GM18517 (cell line): ENCODE measurements at regions not wholly inside any gene's neighbourhood (a gene's known extent, or its start where the extent isn't known, plus 50 kb on each side); places are given as distances from the start of the nearest gene placed in this dataset.
A peak's percentile ranks its signal among the peaks of the same experiment; 100 is the strongest.

ENCODE experiments used
- ATAC-seq: cut with Tn5 transposase; IDR thresholded peaks from one replicate; pipeline ENCODE4 v1.9.1; 2021; ENCODE audit warnings: mild to moderate bottlenecking, moderate library complexity; ENCODE audit not compliant: unreplicated experiment

GRCh38 chr15:93496888-93497287 is 407.9 kb upstream of the RGMA start:
- no peak for ATAC-seq

DNA sequence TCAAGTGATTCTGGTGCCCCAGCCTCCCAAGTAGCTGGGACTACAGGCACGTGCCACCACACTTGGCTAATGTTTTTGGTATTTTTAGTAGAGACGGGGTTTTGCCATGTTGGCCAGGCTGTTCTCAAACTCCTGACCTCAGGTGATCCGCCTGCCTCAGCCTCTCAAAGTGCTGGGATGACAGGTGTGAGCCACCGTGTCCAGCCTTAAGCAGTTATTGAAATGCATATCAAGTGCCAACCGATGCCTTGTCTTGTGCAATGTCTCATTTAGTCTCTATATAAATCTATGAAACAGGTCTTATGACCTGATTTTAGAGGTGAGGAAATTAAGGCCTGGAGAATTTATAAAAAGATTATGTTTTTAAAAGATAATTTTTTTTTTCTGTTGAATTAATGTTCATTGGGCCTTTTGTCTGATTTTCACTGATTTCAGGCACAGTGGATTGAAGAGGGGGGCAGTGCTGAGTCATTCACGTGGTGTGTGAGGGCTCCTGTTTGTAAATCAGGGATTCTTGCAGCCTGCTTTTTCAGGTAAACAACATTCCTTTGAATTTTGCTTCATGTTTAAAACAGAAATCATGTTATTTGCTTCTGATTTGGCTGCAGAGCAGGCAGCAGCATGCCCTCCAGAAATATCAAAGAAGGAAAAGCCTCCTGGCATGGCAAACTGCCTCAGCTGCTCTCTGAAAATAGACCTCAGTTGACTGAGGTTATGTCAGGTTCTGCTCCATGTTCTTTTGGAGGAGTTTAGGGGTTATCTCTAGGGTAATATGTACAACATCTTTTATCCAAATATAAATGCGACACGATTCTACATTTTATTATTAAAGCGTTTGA is 407.0 kb upstream of the RGMA start:
- ATAC-seq, result no peak

DNA sequence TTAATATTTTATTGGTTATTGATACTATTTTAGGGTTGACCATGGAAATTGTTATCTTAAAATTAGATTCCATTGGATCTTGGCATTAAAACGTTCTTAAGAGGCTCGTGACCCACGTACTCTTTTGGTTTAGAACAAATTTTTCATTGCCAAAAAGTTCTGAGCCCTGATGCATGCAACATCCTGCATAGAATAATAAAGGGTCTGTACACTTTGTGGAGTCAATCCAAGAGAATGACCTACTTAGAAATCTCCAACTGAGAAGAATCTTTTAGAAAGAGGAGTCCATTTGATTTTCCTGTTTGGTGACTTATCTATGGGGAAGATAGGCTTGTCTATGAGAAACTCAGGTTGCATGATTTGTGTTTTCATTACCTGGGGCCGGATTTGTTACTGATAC is 404.2 kb upstream of the RGMA start:
- ATAC-seq, result no peak

- ATAC-seq, result no peak
Observed at GRCh38 chr15:93491291-93491690, 402.3 kb upstream of the RGMA start.

- ATAC-seq, result no peak
Observed at GRCh38 chr15:93488296-93488713, 399.3 kb upstream of the RGMA start.

DNA sequence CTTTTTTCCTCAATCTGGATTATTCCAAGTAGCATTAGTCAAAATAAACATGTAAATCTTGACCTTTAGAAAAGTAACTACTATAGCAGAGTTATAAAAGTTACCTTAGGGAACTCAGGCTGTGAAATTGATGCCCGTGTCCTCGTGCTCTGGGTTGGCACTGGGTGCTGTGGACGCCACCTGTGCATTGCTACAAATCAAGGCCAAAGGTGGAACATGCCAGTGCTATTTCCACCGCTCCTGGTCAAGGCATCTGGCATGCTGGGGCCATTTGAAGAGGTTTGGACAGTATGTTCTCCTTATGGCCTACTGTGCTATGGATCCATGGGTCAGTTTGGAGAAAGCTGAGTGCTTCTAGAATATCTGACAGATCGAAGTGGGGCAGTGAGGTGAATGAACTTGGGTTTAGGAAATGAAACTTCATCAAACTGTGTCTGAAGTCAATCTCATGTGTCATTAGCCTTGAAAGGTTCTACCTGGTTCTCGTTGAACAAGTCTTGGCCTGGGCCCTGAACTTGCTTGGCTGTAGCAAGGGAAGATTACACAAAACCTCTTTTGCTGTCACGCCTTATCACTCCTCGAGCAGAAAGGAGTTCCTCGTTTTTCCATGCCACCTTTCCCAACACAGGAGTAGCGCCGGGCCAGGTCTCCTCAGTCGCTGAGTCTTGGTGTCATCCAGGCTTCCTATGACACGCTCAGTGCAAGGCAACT is 397.6 kb upstream of the RGMA start:
- no peak for ATAC-seq

- no peak for ATAC-seq
Observed at GRCh38 chr15:93485438-93486327, 396.7 kb upstream of the RGMA start.

- ATAC-seq, result no peak
Observed at GRCh38 chr15:93483923-93484322, 394.9 kb upstream of the RGMA start.

DNA sequence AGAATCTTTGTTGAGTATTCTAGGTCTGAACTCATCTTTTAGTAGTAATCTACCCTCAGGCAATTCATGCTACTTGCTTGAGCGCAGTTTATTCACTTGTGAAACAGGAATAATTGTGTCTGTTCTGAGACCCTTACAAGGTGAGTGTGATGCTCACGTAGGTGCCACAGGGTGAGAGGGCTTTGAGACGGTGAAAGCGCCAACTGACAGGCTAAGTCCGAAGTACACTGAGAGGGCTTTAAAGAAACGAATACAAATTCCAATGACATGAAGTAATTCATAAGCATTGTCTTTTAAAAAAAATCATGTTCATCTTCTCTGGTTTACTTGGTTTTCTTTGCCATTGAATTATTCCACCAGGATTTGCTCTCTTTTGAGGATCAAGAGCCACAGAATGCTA is 393.7 kb upstream of the RGMA start:
- ATAC-seq, result no peak

DNA sequence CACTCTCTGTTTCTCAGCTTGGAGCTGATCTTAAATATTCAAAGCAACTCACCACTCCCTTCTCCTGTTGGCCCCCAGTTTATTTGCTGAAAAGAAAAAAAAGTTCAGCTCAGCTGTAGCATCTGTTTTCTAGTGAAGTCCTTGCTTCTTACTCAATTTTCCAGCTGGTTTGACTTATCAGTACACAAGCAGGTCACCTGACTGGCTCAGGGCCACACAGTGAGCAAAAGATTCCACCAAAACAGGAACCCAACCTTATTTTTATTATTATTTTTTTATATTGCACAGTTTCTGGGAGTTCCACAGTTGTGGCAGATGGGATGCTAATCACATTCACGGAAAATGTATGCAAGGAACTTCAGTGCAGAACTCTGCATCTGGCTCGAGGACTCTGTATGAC is 390.7 kb upstream of the RGMA start:
- no peak for ATAC-seq

GRCh38 chr15:93478947-93479346 is 389.9 kb upstream of the RGMA start:
- no peak for ATAC-seq

DNA sequence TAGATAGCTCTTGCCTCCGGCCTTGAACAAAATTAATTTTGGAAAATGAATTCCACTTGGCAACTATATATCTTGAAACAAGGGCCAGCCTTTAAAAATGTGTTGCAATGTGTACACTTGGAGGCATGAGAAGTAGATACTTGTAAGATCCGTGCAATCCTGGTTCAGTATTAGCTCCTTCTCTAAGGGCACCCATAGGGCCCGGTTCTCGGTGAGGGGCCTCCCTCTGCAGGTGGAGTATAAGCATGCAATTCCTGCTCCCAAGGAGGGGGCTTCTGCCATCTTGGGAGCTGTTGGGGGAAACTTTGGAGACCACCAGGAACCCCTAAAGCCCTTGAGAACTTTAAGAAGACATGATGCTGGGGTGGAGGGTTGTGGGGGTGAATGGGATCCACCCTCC is 388.7 kb upstream of the RGMA start:
- ATAC-seq, result no peak

- ATAC-seq, result no peak
Observed at GRCh38 chr15:93477188-93477587, 388.2 kb upstream of the RGMA start.

DNA sequence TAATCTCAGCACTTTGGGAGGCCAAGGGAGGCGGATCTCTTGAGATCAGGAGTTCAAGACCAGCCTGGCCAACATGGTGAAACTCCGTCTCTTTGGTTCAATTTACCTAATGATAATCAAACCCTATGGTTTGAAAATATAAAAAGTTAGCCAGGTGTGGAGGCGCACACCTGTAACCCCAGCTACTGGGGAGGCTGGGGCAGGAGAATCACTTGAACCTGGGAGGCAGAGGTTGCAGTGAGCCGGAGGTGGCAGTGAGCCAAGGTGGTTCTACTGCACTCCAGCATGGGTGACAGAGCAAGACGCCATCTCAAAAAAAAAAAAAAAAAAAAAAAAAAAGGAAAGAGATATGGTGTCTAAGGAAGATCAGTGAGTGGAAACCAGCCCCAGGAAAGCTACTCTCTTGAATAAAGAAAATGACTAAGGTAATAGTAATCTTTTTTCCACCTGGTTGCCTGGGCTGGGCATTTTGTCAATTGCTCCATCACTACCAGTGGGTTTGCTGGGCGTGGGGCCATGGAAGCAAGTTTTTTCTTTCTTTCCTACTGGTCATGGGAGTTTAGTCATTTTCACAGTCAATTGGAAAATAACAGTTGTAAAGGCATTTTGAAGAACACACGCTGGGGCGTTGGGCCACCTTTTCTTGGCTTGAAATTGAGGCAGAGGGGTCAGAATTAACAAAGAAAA is 387.6 kb upstream of the RGMA start:
- ATAC-seq, result no peak

DNA sequence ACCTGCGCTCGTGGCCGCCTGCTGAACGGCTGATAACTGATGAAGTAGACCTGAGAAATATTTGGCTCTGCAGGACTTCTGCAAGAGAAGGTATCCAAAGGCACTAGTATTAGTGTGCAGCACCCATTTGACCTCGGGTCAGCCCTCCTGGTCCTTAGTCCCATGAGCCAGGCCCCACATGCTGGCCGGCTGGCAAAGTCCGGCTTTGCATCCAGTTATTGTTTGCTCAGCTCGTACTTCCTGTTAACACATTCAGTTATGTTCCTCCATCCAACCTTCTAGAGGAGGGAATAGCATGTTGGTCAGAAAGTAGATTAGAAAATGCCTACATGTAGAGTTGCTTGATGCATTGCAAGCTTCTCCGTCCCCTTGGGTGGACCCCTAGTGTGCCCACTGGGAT is 385.7 kb upstream of the RGMA start:
- ATAC-seq, result no peak

- ATAC-seq, result no peak
Observed at GRCh38 chr15:93469994-93470393, 381.0 kb upstream of the RGMA start.

DNA sequence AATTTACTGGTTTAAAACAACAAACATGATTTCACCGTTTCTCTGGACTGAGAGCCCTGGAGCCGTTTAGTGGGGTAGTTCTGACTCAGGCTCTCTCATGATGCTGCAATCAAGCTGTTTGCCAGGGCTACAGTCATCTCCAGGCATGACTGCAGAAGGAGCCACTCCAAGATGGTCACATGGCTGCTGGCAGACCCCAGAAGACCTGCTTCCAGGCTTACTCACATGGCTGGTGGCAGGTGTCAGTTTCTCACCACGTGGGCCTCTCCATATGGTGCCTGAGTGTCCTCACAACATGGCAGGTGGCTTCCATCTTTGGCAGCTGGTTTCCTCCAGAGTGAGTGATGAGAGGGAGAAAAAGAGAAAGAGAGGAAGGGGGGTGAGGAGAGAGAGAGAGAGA is 378.3 kb upstream of the RGMA start:
- no peak for ATAC-seq

- ATAC-seq, result no peak
Observed at GRCh38 chr15:93466380-93466779, 377.4 kb upstream of the RGMA start.

DNA sequence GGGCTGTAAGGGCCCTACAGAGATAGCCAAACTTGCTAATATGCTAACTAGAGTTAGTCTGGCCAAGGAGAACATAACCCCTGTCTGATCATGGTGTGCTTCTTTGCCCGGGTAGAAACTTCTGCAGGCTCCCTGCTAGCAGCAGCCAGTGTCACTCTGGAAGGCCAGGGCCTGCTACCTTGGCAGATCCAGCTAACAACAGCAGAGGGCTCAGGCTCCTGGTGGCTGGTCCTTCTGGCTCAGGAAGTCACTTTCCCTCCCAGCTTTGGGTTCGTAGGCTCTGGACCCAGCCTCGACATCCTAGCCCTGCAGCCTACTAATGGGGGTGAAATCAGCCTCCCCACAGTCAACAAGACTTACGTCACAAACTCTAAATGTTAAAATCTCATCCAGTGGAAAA is 373.7 kb upstream of the RGMA start:
- ATAC-seq, result no peak

- ATAC-seq, result peak; percentile 88
Observed at GRCh38 chr15:93460717-93461116, 371.7 kb upstream of the RGMA start.

DNA sequence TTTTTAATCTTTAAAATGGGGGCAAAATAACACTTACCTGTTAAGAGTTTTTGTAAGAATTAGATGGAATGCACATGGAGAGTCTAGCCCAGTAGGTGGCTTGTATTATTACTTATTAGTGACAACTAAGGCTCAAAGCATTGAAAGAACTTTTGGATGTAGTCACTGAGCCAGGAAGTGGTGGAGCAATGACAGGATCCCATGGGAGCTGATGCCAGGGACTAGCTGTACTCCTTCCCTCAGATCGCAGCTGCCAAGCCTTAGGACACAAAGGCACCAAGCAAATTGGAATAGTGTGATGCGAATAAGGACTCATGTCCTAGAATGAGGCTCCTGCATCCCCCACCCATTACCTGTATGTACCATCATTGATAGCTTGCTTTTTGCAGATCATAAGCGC is 370.4 kb upstream of the RGMA start:
- no peak for ATAC-seq
